SK-N-SH (cell line): ENCODE measurements at regions not wholly inside any gene's neighbourhood (a gene's known extent, or its start where the extent isn't known, plus 50 kb on each side); places are given as distances from the start of the nearest gene placed in this dataset.

Experiments used
- CTCF ChIA-PET: fragments of 300-600, 350-600 bp; formaldehyde crosslinking; extraction: SDS; loops from one replicate; lab custom pipeline; 2021; lab: Yijun Ruan, JAX
- POLR2A ChIA-PET: fragments of 350-600 bp; sonication (Branson Sonifier 250); formaldehyde crosslinking; extraction: SDS; loops from one replicate; lab custom pipeline; 2020; ENCODE audit warnings: antibody characterized with exemption, inconsistent platforms; lab: Yijun Ruan, JAX
- DNase-seq: peaks from one replicate; pipeline ENCODE4 v3.0.0; 2012
- H2AFZ ChIP-seq: fragments of 200-600 bp; sonication (generic); 2 replicates; pipeline ENCODE4 v1.8.1; 2016; ENCODE audit warnings: antibody characterized with exemption, mild to moderate bottlenecking, low read depth
- H3F3A ChIP-seq: fragments of 200-600 bp; sonication (generic); replicated peaks from 2 replicates; pipeline ENCODE3; 2016; ENCODE audit warnings: antibody characterized with exemption, mild to moderate bottlenecking; ENCODE audit not compliant: insufficient read depth
- H3K27ac ChIP-seq, 2 experiments: fragments of 200-500 bp in 1 of 2; fragments of 200-600 bp in 1 of 2; sonication (Bioruptor generic) in 1 of 2; sonication (generic), shearing (Covaris generic) in 1 of 2; 2 replicates each; pipeline versions ENCODE4 v1.5.1 to v1.6.1; 2014 to 2016; ENCODE audit warnings: low read depth in 2 of 2, inconsistent platforms in 1 of 2, low read length in 1 of 2, mild to moderate bottlenecking in 1 of 2, mixed read lengths in 1 of 2
- H3K27me3 ChIP-seq: fragments of 200-600 bp; sonication (generic), shearing (Covaris generic); 2 replicates; pipeline ENCODE4 v1.6.1; 2016; ENCODE audit warnings: mixed run types; ENCODE audit not compliant: insufficient read depth
- H3K36me3 ChIP-seq, 2 experiments: fragments of 200-500 bp in 1 of 2; fragments of 200-600 bp in 1 of 2; sonication (Bioruptor generic) in 1 of 2; sonication (generic) in 1 of 2; replicated peaks in 1 of 2; 2 replicates each; pipeline versions ENCODE3 to v1.5.1; 2014 to 2016; ENCODE audit warnings: low read length in 1 of 2, mild to moderate bottlenecking in 1 of 2; ENCODE audit not compliant: insufficient read depth in 2 of 2, control insufficient read depth in 1 of 2
- H3K4me1 ChIP-seq, 2 experiments: fragments of 200-500 bp in 1 of 2; fragments of 200-600 bp in 1 of 2; sonication (Bioruptor generic) in 1 of 2; sonication (generic), shearing (Covaris generic) in 1 of 2; 2 replicates each; pipeline versions ENCODE4 v1.5.1 to v1.6.1; 2014 to 2016; ENCODE audit warnings: low read depth in 1 of 2, low read length in 1 of 2, mixed run types in 1 of 2; ENCODE audit not compliant: insufficient read depth in 2 of 2, control insufficient read depth in 1 of 2
- H3K4me2 ChIP-seq: fragments of 200-600 bp; sonication (generic), shearing (Covaris generic); 2 replicates; pipeline ENCODE4 v1.6.1; 2017; ENCODE audit warnings: mixed run types
- H3K4me3 ChIP-seq, 2 experiments: fragments of 200-500 bp in 1 of 2; fragments of 200-600 bp in 1 of 2; sonication (Bioruptor generic) in 1 of 2; sonication (generic), shearing (Covaris generic) in 1 of 2; 2 replicates each; pipeline versions ENCODE4 v1.5.1 to v1.8.1; 2014 to 2016; ENCODE audit warnings: low read depth in 2 of 2, inconsistent platforms in 1 of 2, low read length in 1 of 2, mild to moderate bottlenecking in 1 of 2, mixed read lengths in 1 of 2, moderate library complexity in 1 of 2
- H3K79me2 ChIP-seq: fragments of 200-600 bp; sonication (generic); 2 replicates; pipeline ENCODE4 v1.8.1; 2017; ENCODE audit warnings: mild to moderate bottlenecking; ENCODE audit not compliant: insufficient read depth
- H3K9ac ChIP-seq: fragments of 200-600 bp; sonication (generic); 2 replicates; pipeline ENCODE4 v1.6.1; 2017; ENCODE audit warnings: mixed run types
- H3K9me2 ChIP-seq: fragments of 200-600 bp; sonication (generic); 2 replicates; pipeline ENCODE4 v1.6.1; 2017; ENCODE audit warnings: mixed run types
- H3K9me3 ChIP-seq: fragments of 200-600 bp; sonication (generic); 2 replicates; pipeline ENCODE4 v1.6.1; 2017; ENCODE audit warnings: mixed run types, mild to moderate bottlenecking, moderate library complexity
- H4K20me1 ChIP-seq: fragments of 200-600 bp; sonication (generic); 2 replicates; pipeline ENCODE4 v1.6.1; 2017; ENCODE audit warnings: mild to moderate bottlenecking, mixed run types; ENCODE audit not compliant: insufficient read depth
- CHD2 ChIP-seq: fragments of 150-350 bp; IDR thresholded peaks from 2 replicates; pipeline ENCODE4 v1.6.1; 2018; ENCODE audit warnings: low read length; ENCODE audit not compliant: partially characterized antibody
- ELF1 ChIP-seq: IDR thresholded peaks from 2 replicates; pipeline ENCODE4 v1.4.0; 2012
- EP300 ChIP-seq, 2 experiments: IDR thresholded peaks; 2 replicates each; pipeline versions ENCODE4 v1.4.0 to v1.6.1; 2012; ENCODE audit warnings: borderline replicate concordance in 1 of 2, low read depth in 1 of 2, low read length in 1 of 2
- FOXM1 ChIP-seq: IDR thresholded peaks from 2 replicates; pipeline ENCODE4 v1.4.0; 2012; ENCODE audit warnings: low read depth, mild to moderate bottlenecking
- JUND ChIP-seq: IDR thresholded peaks from 2 replicates; pipeline ENCODE4 v1.4.0; 2012
- MAX ChIP-seq: IDR thresholded peaks from 2 replicates; pipeline ENCODE4 v1.4.0; 2012; ENCODE audit warnings: low read depth
- NFIC ChIP-seq: IDR thresholded peaks from 2 replicates; pipeline ENCODE4 v1.4.0; 2012; ENCODE audit warnings: borderline replicate concordance
- POLR2AphosphoS5 ChIP-seq: IDR thresholded peaks from 2 replicates; pipeline ENCODE4 v1.6.1; 2012; ENCODE audit warnings: low read depth, low read length
- RCOR1 ChIP-seq: fragments of 150-350 bp; IDR thresholded peaks from 2 replicates; pipeline ENCODE4 v1.6.1; 2017; ENCODE audit warnings: antibody characterized with exemption, low read length
- REST ChIP-seq: IDR thresholded peaks from 2 replicates; pipeline ENCODE4 v1.6.1; 2012; ENCODE audit warnings: mild to moderate bottlenecking, low read depth, low read length, moderate library complexity
- SIN3A ChIP-seq: IDR thresholded peaks from 2 replicates; pipeline ENCODE4 v1.6.1; 2012; ENCODE audit warnings: low read depth, mild to moderate bottlenecking, low read length, moderate library complexity, borderline replicate concordance
- TCF12 ChIP-seq: IDR thresholded peaks from 2 replicates; pipeline ENCODE4 v1.4.0; 2012
- YY1 ChIP-seq: IDR thresholded peaks from 2 replicates; pipeline ENCODE4 v1.4.0; 2012; ENCODE audit warnings: low read depth, mild to moderate bottlenecking
- WGBS: methylation state at CpG from one replicate; pipeline ENCODE4 v1.1.6; 2017; ENCODE audit warnings: low lambda C conversion rate; 5-methylcytosine and 5-hydroxymethylcytosine counted together
- TF ChIP-seq, protein P1 (sequence below): fragments of 150-350 bp; IDR thresholded peaks from 2 replicates; pipeline ENCODE4 v1.6.1; 2017; ENCODE audit warnings: antibody characterized with exemption, low read length, low read depth, borderline replicate concordance
- TF ChIP-seq, protein P2 (sequence below): IDR thresholded peaks from 2 replicates; pipeline ENCODE4; 2012
- TF ChIP-seq, protein P3 (sequence below): IDR thresholded peaks from 2 replicates; pipeline ENCODE4 v1.4.0; 2012; ENCODE audit warnings: low read depth, borderline replicate concordance
- TF ChIP-seq, protein P4 (sequence below): IDR thresholded peaks from 2 replicates; pipeline ENCODE4 v1.4.0; 2012; ENCODE audit warnings: low read depth, borderline replicate concordance

DNA sequence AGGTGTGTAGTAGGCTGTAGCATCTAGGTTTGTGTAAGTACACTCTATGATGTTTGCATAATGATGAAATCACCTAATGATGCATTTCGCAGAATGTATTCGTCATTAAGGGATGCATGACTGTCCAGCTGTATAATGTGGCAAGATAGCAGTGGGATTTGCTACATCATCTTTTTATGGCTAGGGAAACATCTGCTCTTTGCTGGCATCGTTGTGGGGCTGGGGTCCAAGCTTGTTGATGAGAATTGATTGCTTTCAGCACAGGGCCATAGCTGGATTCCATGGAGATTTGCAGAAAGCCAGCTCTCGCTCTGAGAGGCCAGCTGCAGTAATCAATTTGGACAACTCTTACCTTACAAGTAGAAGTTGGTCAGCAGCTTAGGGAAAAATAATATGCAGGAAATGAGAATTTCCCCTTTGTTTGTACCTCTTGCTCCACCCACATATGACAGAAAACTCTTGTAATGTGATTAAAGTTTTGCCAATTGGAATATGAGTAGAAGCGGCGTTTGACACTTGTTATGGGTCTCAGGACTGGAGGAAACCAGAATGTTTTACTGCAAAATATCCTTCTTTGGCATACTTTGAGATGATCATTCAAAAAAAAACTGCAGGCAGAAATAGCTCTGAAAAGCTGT, 310.5 kb downstream of the RAPGEF2 start:
- H3K4me2 ChIP-seq = no peak overlapping the region
- TF ChIP-seq YY1 (no peak), NFIC (no peak)
- TF ChIP-seq, protein P1, sequence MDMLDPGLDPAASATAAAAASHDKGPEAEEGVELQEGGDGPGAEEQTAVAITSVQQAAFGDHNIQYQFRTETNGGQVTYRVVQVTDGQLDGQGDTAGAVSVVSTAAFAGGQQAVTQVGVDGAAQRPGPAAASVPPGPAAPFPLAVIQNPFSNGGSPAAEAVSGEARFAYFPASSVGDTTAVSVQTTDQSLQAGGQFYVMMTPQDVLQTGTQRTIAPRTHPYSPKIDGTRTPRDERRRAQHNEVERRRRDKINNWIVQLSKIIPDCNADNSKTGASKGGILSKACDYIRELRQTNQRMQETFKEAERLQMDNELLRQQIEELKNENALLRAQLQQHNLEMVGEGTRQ = no peak
- TF ChIP-seq, protein P2, sequence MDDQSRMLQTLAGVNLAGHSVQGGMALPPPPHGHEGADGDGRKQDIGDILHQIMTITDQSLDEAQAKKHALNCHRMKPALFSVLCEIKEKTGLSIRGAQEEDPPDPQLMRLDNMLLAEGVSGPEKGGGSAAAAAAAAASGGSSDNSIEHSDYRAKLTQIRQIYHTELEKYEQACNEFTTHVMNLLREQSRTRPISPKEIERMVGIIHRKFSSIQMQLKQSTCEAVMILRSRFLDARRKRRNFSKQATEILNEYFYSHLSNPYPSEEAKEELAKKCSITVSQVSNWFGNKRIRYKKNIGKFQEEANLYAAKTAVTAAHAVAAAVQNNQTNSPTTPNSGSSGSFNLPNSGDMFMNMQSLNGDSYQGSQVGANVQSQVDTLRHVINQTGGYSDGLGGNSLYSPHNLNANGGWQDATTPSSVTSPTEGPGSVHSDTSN = no peak
- no peaks in the 10 kb centered on the region for H3K9me2 ChIP-seq

GRCh38 chr4:159414305-159414704, 311.4 kb downstream of the RAPGEF2 start:
- no peak overlapping the region for H3K9ac ChIP-seq
- no peaks in the 10 kb centered on the region for H3K36me3 ChIP-seq
- no peaks in the 10 kb centered on the region for H3K79me2 ChIP-seq
- no peak overlapping the region for H3K4me2 ChIP-seq
- no peak overlapping the region for H3K27ac ChIP-seq
- no peaks in the 10 kb centered on the region for H4K20me1 ChIP-seq
- H3K9me3 ChIP-seq = no peaks in the 10 kb centered on the region
- CTCF ChIA-PET = no interaction called here
- DNase-seq = no peak
- POLR2A ChIA-PET = no interaction called here
- peaks cover 8% of the 10 kb centered on the region for H3F3A ChIP-seq
- H3K4me3 ChIP-seq = no peak overlapping the region
- no peak for TF ChIP-seq POLR2AphosphoS5
- no peak for TF ChIP-seq CHD2
- no peak for TF ChIP-seq TCF12
- TF ChIP-seq, protein P3, sequence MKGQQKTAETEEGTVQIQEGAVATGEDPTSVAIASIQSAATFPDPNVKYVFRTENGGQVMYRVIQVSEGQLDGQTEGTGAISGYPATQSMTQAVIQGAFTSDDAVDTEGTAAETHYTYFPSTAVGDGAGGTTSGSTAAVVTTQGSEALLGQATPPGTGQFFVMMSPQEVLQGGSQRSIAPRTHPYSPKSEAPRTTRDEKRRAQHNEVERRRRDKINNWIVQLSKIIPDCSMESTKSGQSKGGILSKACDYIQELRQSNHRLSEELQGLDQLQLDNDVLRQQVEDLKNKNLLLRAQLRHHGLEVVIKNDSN = no peak
- no peak for TF ChIP-seq FOXM1
- TF ChIP-seq MAX = no peak
- no peak for TF ChIP-seq RCOR1
- TF ChIP-seq REST = no peak
- TF ChIP-seq, protein P4, sequence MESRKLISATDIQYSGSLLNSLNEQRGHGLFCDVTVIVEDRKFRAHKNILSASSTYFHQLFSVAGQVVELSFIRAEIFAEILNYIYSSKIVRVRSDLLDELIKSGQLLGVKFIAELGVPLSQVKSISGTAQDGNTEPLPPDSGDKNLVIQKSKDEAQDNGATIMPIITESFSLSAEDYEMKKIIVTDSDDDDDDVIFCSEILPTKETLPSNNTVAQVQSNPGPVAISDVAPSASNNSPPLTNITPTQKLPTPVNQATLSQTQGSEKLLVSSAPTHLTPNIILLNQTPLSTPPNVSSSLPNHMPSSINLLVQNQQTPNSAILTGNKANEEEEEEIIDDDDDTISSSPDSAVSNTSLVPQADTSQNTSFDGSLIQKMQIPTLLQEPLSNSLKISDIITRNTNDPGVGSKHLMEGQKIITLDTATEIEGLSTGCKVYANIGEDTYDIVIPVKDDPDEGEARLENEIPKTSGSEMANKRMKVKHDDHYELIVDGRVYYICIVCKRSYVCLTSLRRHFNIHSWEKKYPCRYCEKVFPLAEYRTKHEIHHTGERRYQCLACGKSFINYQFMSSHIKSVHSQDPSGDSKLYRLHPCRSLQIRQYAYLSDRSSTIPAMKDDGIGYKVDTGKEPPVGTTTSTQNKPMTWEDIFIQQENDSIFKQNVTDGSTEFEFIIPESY = no peak
- TF ChIP-seq YY1 = no peak
- no peak for TF ChIP-seq NFIC
- TF ChIP-seq JUND = no peak
- TF ChIP-seq EP300 (IDR thresholded peaks at IDR 0.05; ENCODE audit: borderline replicate concordance in 1 of 2, low read depth in 1 of 2, low read length in 1 of 2) = no peak
- no peak for TF ChIP-seq SIN3A
- TF ChIP-seq ELF1 = no peak
- TF ChIP-seq, protein P1 = no peak
- H3K9me2 ChIP-seq = no peaks in the 10 kb centered on the region
- H3K4me1 ChIP-seq = peaks cover 0 to 6% of the 10 kb centered on the region in 2 experiments; a peak in 1 of 4 replicates
- WGBS = 85% methylated on average over 4 of the region's 4 CpGs
- H2AFZ ChIP-seq = no peak overlapping the region
- no peaks in the 10 kb centered on the region for H3K27me3 ChIP-seq

More for the DNA sequence above, 310.5 kb downstream of the RAPGEF2 start:
- H3K4me1 ChIP-seq = peaks cover 0 to 6% of the 10 kb centered on the region in 2 experiments; a peak in 1 of 4 replicates
- no peak overlapping the region for H3K27ac ChIP-seq
- no peaks in the 10 kb centered on the region for H3K9me3 ChIP-seq
- H3F3A ChIP-seq = peaks cover 8% of the 10 kb centered on the region
- DNase-seq = no peak
- WGBS = 76% methylated on average over 6 of the region's 6 CpGs
- POLR2A ChIA-PET = no interaction called here
- no peak overlapping the region for H3K9ac ChIP-seq
- H2AFZ ChIP-seq = no peak overlapping the region
- no peak overlapping the region for H3K4me3 ChIP-seq
- no peaks in the 10 kb centered on the region for H4K20me1 ChIP-seq
- CTCF ChIA-PET = interaction anchor here (0.5 to 0.6 kb wide), 2 partner anchors 37 to 850 kb away, joined by 3 to 4 read pairs; no protein-coding TSS in a partner anchor
- H3K79me2 ChIP-seq = no peaks in the 10 kb centered on the region
- no peaks in the 10 kb centered on the region for H3K27me3 ChIP-seq
- H3K36me3 ChIP-seq = no peaks in the 10 kb centered on the region
